ENCODE measurements at regions not wholly inside any gene's neighbourhood (a gene's known extent, or its start where the extent isn't known, plus 50 kb on each side); places are given as distances from the start of the nearest gene placed in this dataset.
"Not testable (repeated sequence)": the region's sequence is repeated elsewhere in the genome, so short reads cannot be mapped to it uniquely, and the experiment has no call there.

GRCh38 chr6:109255946-109256640, 126.2 kb downstream of the CD164 start:
- Mint-ChIP-seq H3K4me1 (ENCODE audit: low read depth) (no peaks in the 10 kb centered on the region), H3K27ac (no peak overlapping the region), H3K4me3 (no peak overlapping the region), H3K9me3 (no peaks in the 10 kb centered on the region), H3K36me3 (ENCODE audit: low read depth) (no peaks in the 10 kb centered on the region), H3K27me3 (no peaks in the 10 kb centered on the region)
- intact Hi-C loops (cut with micrococcal nuclease): no loop called here

GRCh38 chr6:109255087-109255486, 127.2 kb downstream of the CD164 start:
- H3K27me3 Mint-ChIP-seq: no peaks in the 10 kb centered on the region
- no peaks in the 10 kb centered on the region for H3K4me1 Mint-ChIP-seq (ENCODE audit: low read depth)
- intact Hi-C loops (cut with micrococcal nuclease): no loop called here

GRCh38 chr6:109253366-109253765, 128.9 kb downstream of the CD164 start:
- H3K9me3 Mint-ChIP-seq: no peaks in the 10 kb centered on the region
- H3K4me3 Mint-ChIP-seq: no peak overlapping the region
- no peaks in the 10 kb centered on the region for H3K36me3 Mint-ChIP-seq (ENCODE audit: low read depth)
- no peaks in the 10 kb centered on the region for H3K4me1 Mint-ChIP-seq (ENCODE audit: low read depth)
- intact Hi-C loops (cut with micrococcal nuclease): no loop called here
- no peak overlapping the region for H3K27ac Mint-ChIP-seq
- H3K27me3 Mint-ChIP-seq: no peaks in the 10 kb centered on the region

More at GRCh38 chr6:109255087-109255486, 127.2 kb downstream of the CD164 start:
- Mint-ChIP-seq H3K27ac (no peak overlapping the region), H3K36me3 (ENCODE audit: low read depth) (no peaks in the 10 kb centered on the region), H3K4me3 (no peak overlapping the region), H3K9me3 (no peaks in the 10 kb centered on the region)

DNA sequence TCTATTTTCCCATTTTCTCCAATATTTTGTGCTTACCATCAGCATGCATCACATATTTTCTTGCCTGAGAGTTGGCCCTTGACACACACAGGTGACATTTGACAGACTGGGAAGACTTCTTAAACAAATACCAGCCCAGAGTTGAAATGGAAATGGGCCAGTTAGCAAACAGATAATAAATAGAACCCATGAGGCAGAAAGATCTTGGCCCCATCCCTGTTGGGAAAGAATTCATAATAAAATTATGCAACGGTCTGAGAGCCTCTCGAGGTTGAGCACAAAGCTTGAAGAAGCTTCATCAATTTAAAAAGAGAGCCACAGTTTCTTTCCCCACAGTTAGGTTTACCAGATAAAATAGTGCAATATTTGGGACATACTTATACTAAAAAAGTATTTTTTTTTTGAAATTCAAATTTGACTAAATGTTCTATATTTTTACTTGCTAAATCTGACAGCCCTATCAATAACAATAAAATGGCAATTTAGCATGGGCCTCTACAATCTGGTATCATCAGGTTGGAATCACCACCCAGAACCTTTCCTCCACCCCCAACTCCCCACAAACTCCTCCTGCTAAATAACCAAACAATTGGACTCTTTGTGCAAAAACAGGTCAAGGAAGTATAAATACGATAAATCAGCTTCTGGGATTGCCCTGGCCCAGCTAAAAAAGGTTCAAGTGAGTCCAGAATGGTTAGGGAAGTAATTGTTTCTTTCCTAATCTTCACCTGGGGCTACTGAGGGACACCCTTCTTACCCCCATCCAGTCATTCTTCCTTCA, 129.8 kb downstream of the CD164 start:
- Mint-ChIP-seq H3K27ac (no peak overlapping the region), H3K27me3 (no peaks in the 10 kb centered on the region), H3K36me3 (ENCODE audit: low read depth) (no peaks in the 10 kb centered on the region), H3K4me3 (no peak overlapping the region), H3K9me3 (no peaks in the 10 kb centered on the region), H3K4me1 (ENCODE audit: low read depth) (no peaks in the 10 kb centered on the region)
- intact Hi-C loops (cut with micrococcal nuclease): no loop called here

- intact Hi-C loops (cut with micrococcal nuclease): no loop called here
- Mint-ChIP-seq H3K36me3 (ENCODE audit: low read depth) (no peaks in the 10 kb centered on the region), H3K9me3 (no peaks in the 10 kb centered on the region), H3K27ac (no peak overlapping the region), H3K4me3 (no peak overlapping the region), H3K27me3 (no peaks in the 10 kb centered on the region), H3K4me1 (ENCODE audit: low read depth) (no peaks in the 10 kb centered on the region)
These were observed 130.4 kb downstream of the CD164 start for GRCh38 chr6:109251839-109252238.

- H3K27me3 Mint-ChIP-seq; H3K4me1 Mint-ChIP-seq (ENCODE audit: low read depth); H3K9me3 Mint-ChIP-seq; intact Hi-C loops (cut with micrococcal nuclease); H3K27ac Mint-ChIP-seq; H3K4me3 Mint-ChIP-seq; H3K36me3 Mint-ChIP-seq (ENCODE audit: low read depth): not testable (repeated sequence)
These were observed 131.6 kb downstream of the CD164 start for GRCh38 chr6:109250544-109251156.

GRCh38 chr6:109243863-109244825, 138.1 kb downstream of the CD164 start:
- Mint-ChIP-seq H3K9me3 (no peaks in the 10 kb centered on the region), H3K4me3 (no peak overlapping the region), H3K27me3 (no peaks in the 10 kb centered on the region), H3K27ac (peak overlapping the region; percentile 64), H3K36me3 (ENCODE audit: low read depth) (no peaks in the 10 kb centered on the region), H3K4me1 (ENCODE audit: low read depth) (peaks cover 32% of the 10 kb centered on the region)
- intact Hi-C loops (cut with micrococcal nuclease): no loop called here

DNA sequence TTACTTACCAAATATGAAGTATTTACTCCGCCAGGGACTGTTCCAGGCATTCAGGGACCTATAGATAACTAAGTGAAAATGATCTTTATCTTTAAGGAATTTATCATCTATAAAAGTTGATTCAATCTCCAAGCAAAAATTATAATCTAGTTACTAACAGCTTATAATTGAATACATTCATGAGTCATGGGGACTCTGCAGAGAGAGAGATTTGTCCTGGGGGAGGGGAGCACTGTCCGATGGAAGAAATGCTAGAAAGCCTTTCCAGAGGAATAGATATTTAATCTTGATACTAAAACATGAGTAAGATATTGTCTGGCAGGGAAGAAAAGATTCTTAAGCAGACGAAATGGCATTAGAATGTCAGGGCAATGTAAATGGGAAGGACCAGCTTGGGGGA, 139.3 kb downstream of the CD164 start:
- H3K4me1 Mint-ChIP-seq (ENCODE audit: low read depth): peaks cover 42% of the 10 kb centered on the region
- intact Hi-C loops (cut with micrococcal nuclease): no loop called here
- no peak overlapping the region for H3K27ac Mint-ChIP-seq
- peaks cover under 1% of the 10 kb centered on the region for H3K9me3 Mint-ChIP-seq
- no peaks in the 10 kb centered on the region for H3K36me3 Mint-ChIP-seq (ENCODE audit: low read depth)
- no peak overlapping the region for H3K4me3 Mint-ChIP-seq
- H3K27me3 Mint-ChIP-seq: no peaks in the 10 kb centered on the region

GRCh38 chr6:109242029-109242428, 140.2 kb downstream of the CD164 start:
- H3K27me3 Mint-ChIP-seq: no peaks in the 10 kb centered on the region
- H3K4me3 Mint-ChIP-seq: no peak overlapping the region
- intact Hi-C loops (cut with micrococcal nuclease): no loop called here
- H3K9me3 Mint-ChIP-seq: peaks cover 6% of the 10 kb centered on the region
- no peak overlapping the region for H3K27ac Mint-ChIP-seq
- no peaks in the 10 kb centered on the region for H3K36me3 Mint-ChIP-seq (ENCODE audit: low read depth)
- peaks cover 51% of the 10 kb centered on the region for H3K4me1 Mint-ChIP-seq (ENCODE audit: low read depth)

DNA sequence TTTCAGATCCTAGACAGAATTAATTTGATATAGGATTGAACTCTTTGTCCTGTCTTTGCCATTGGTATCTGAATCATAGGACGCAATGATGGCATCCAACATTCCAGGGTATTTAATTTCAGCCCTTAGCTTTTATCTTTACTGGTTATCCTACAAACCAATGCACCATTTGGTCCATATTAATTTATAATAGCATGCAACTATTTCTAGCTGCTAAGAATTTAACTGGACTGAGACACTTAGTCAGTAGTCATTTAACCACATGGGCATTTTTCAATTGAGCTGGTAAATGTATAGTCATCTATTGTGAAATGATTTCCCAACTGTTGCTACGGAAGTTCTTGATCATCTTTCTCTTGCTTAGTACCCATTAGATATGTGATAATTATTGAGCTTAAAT, 141.1 kb downstream of the CD164 start:
- peaks cover 6% of the 10 kb centered on the region for H3K9me3 Mint-ChIP-seq
- H3K27me3 Mint-ChIP-seq: no peaks in the 10 kb centered on the region
- H3K36me3 Mint-ChIP-seq (ENCODE audit: low read depth): no peaks in the 10 kb centered on the region
- peaks cover 59% of the 10 kb centered on the region for H3K4me1 Mint-ChIP-seq (ENCODE audit: low read depth)
- H3K4me3 Mint-ChIP-seq: no peak overlapping the region
- intact Hi-C loops (cut with micrococcal nuclease): no loop called here
- H3K27ac Mint-ChIP-seq: no peak overlapping the region

DNA sequence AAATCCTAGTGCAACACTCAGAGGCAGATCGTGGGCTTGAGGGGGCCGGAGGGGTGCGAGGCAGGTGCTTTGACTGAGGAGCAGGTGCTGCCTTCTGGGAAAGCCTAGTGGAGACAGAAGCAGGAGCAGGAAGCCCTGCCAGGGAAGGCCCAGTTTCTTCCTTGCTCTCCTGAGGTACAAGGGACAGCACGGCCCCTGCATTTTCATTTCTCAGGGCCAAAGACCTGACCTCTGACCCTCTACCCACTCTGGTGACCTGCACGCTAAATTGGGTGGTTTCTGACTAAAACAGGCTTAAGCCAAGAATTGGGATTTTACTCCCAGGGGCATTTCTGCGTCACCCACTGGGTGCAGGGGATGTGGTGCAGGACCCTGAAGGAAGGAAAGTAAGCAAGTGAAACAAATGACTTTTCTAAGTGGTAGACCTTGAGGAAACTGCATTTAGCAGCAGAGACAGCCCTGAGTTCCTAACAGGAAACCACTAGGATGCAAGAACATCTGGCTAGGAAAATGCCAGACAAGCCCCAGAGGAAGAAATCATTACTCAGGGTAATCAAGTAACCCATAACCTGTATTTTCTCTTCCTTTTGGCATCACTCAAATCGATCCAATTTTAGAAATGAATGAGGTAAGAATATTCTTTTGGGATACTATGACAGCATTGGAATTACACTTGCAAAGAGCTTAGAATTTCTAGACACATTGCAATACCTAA, 141.7 kb downstream of the CD164 start:
- H3K4me3 Mint-ChIP-seq: no peak overlapping the region

DNA sequence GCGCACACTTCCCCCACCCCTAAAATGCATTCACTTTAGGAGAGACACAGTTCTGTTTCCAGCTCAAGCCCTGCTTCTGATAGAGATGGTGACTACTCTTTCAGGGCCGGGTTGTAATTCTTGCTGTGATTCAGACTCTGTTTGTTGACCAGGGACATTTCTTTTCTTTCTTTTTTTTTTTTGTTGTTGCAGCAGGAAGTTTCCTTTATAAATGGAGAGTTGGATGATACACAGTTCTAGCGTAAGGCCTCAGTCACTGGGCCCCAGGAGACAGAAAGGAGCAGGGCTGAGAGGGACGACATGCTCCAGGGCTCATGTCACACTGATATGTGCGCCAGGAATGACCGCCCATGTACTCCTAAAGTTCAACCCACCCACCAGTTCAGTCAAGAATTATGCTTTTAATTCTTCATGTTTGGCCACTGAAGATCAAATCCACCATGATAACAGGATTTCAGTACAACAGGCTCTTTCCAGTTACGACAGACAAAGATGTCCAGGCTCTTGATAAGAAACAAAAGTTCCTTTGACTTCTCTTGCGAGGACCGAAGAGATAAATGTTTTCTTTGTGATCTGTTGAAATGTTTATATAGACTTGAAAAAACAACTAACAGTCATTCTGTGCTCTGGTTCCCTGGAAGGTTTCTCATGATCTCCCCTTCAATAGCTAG, 142.5 kb downstream of the CD164 start:
- intact Hi-C loops (cut with micrococcal nuclease): loop anchor here (5.0 kb wide), 1 partner anchor 143 kb away; the partner anchor contains the start of gene CD164
- Mint-ChIP-seq H3K36me3 (ENCODE audit: low read depth) (no peaks in the 10 kb centered on the region), H3K9me3 (peaks cover 6% of the 10 kb centered on the region), H3K4me1 (ENCODE audit: low read depth) (peaks cover 69% of the 10 kb centered on the region), H3K27ac (no peak overlapping the region), H3K27me3 (no peaks in the 10 kb centered on the region), H3K4me3 (no peak overlapping the region)

More for the DNA sequence above, 141.7 kb downstream of the CD164 start:
- peaks cover 66% of the 10 kb centered on the region for H3K4me1 Mint-ChIP-seq (ENCODE audit: low read depth)
- no peaks in the 10 kb centered on the region for H3K27me3 Mint-ChIP-seq
- H3K9me3 Mint-ChIP-seq: peaks cover 6% of the 10 kb centered on the region
- H3K27ac Mint-ChIP-seq: no peak overlapping the region
- no peaks in the 10 kb centered on the region for H3K36me3 Mint-ChIP-seq (ENCODE audit: low read depth)
- intact Hi-C loops (cut with micrococcal nuclease): no loop called here

All from dendritic cell treated with granulocyte-macrophage colony-stimulating factor and Interleukin-4, amounts not matched to agents 40 ng/mL and 50 ng/mL, for 4 days (primary cell).